Right hindlimb (tissue), 1 donor: ENCODE measurements at regions not wholly inside any gene's neighbourhood (a gene's known extent, or its start where the extent isn't known, plus 50 kb on each side); places are given as distances from the start of the nearest gene placed in this dataset.
"Not testable (repeated sequence)": the region's sequence is repeated elsewhere in the genome, so short reads cannot be mapped to it uniquely, and the experiment has no call there.

ENCODE experiments used
- DNase-seq: peaks from one replicate; pipeline ENCODE4 v3.0.0-alpha.2; 2018

DNA sequence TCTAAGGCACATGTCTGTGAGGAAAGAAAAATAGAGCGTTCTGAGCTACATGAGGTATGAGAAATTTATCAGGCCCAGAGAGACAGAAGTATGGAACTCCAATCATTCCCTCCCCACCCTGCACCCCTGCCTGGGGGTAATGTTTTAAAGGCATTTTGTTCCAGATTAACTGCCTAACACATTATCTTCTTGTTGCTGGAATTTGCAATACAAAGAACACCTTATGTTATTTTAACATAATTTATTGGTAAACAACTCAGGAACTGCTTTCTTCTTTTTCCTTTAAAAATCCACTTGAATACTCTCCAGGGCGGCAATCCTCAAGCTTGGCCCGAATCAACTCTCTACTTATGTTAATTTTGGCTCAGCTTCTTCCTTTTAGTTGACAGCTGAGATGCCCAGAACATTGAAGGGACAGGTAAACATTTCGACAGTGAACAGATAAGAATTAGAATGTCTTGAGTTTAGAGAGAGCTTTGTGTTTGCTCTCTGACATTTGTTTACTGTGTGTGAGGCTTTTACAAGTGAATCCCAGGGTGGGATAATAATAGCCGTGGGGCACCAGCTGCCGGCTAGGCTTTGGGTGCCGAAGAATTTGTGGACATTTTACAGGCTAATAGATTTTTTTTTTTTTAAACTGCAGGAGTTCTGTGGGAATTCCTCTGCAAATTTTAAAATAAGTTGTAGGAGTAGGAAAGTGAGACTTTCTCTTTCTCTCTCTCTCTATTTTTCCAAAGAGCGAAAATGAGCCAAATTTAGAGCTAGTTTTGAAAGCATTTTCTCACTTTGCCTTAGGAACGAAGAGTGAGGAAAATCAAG is 96.4 kb upstream of the TAF11L2 start:
- no peak for DNase-seq

DNA sequence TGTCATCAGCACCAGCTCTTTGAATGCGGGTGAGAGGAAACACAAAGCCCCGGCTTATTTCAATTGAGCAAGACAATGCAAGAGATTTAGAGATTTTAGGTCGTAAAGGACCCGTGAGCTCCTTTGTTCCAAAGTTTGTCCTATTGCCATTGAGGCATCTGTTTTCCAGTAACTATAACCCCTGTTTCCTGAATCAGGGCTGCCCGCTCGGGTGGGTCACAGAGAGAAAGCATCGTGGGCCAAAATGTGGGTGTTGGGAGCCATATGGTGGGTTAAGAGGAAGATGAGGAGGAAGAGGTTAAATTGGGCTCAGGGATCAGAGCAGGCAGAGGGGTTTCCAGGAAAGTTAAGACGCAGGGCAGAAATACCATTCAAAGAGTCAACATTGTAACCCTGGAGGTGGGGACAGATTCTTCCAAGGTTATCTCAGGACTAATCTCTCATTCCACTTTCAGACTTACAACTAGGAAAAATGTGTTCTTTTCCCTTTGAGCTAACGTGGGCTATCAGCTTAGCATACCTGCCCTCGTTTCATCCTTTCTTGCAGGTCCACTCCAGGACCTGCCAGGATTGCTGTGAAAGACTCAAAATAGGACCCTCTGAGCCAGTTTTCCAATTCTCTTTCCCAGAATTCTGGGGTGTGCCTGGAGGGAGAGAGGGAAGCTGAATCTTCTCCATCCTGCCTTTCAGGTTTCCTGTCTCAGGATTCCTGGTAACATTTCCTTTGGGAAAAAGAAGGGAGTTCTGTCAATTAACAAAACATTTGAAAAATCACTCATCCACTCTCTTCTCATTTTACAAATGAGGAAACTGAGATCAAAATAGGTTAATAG is 95.5 kb upstream of the TAF11L2 start:
- no peak for DNase-seq

GRCh38 chr5:17403695-17404490 is 94.1 kb upstream of the TAF11L2 start:
- DNase-seq = no peak

- no peak for DNase-seq
Measured at GRCh38 chr5:17405976-17406375, 92.1 kb upstream of the TAF11L2 start.

- no peak for DNase-seq
Measured at GRCh38 chr5:17406423-17406838, 91.6 kb upstream of the TAF11L2 start.

GRCh38 chr5:17411436-17412402 is 86.3 kb upstream of the TAF11L2 start:
- DNase-seq = no peak

DNA sequence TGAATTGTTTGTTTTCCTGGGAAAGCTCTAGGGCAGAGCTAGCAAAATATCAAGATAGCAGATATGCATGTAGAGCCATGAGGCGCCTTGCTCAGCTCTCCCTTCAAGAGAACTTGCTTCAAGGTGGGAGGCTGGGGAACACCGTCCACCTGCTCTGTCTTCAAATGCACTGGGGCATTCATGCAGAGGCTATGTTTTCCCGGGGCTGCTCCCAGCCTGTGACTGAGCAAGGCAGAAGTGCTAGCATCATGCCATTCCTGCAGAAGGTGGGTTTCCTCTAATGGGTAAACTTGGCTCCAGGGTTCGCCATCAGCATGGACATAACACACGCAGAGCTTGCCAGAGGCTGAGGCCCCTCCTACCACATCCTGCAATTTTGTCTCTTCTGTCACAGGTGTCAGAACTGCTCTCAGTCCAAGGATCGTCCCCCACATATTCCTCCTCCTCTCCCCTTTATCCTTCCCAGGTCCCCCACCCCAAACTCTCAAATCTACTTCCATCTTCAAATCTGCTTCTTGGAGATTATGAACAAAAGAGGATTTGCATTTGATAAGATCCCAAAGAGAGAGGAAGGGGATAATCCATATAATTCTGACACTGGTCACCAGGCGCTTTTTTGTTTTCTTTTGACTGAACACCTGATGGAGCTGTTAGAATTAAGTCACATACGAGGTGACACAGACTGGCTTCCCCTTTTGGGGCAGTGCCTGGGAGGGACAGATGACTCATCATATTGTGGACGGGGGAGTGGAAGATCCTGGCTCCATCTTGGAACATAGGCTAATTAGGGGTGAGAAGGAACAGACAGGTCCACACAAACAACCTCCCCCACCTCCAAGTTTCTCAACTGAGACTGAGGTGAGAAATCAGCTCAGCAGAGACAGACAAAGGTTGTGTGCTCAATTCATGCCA is 85.0 kb upstream of the TAF11L2 start:
- no peak for DNase-seq

DNA sequence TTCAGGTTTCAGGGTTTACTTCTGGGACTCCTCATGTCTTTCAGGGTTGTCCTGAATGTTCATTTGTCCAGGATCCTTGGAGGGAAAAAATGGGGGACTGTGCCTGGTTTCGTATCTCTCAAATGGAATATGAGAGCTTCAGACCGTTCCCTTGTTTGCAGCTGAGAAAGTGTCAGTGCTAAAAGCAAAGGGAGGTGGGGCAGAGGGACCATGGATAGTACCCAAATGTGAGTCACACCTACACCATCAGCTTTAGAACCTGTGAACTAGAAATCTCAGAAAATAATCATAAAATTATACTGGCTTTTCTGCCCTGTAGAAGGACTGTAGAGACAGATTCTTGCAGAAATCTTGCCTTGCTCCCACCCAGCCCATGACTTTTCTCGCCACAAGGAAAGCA is 84.3 kb upstream of the TAF11L2 start:
- no peak for DNase-seq

DNA sequence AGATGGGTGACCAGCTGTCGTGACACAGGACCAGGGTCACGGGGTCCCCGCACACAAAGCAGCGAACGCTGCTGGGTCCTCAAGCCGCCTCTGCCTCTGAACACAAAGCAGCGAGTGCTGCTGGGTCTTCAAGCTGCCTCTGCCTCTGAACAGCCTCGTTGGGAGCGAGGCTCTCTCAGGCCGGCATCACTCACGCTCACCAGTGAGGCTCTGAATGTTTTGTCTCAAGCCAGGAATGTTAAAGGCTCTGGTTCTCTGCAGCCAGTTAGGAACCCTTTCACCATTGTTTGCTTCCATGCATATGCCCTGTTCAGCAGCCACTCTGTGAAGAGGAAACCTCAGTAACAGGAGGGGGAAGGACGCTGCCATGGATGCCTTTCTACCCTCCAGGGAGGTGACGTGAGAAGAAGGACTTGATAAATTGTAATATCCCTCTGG is 82.7 kb upstream of the TAF11L2 start:
- DNase-seq = no peak

DNA sequence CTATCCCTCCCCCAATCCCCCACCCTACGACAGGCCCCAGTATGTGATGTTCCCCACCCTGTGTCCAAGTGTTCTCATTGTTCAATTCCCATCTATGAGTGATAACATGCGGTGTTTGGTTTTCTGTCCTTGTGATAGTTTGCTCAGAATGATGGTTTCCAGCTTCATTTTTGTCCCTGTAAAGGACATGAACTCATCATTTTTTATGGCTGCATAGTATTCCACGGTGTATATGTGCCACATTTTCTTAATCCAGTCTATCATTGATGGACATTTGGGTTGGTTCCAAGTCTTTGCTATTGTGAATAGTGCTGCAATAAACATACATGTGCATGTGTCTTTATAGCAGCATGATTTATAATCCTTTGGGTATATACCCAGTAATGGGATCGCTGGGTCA is 81.7 kb upstream of the TAF11L2 start:
- DNase-seq = not testable (repeated sequence)

DNA sequence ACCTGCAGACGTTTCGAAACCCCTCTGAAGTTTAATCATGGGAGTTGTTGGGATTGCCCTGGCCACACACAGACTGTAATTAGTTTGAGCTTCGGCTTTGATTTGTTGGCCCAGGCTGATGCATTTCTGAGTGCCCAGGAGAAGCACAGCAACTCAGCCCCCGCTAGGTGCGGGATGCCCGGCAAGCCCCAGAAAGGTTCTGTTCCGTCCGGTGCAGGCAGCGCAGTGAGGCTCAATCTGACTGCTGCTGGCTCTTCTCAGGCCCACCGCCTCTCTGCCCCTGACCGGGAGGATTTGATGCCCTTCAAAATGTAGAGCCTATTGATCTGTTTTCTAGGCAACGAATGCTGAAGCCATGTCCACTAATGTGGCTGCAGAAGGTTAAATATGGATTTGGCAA is 73.4 kb upstream of the TAF11L2 start:
- no peak for DNase-seq

- no peak for DNase-seq
Measured at GRCh38 chr5:17425385-17426070, 72.5 kb upstream of the TAF11L2 start.

- no peak for DNase-seq
Measured at GRCh38 chr5:17426104-17426749, 71.8 kb upstream of the TAF11L2 start.

- no peak for DNase-seq
Measured at GRCh38 chr5:17428176-17428800, 69.7 kb upstream of the TAF11L2 start.

- DNase-seq = no peak
Measured at GRCh38 chr5:17429353-17429752, 68.7 kb upstream of the TAF11L2 start.

GRCh38 chr5:17430241-17430640 is 67.8 kb upstream of the TAF11L2 start:
- no peak for DNase-seq

- no peak for DNase-seq
Measured at GRCh38 chr5:17431272-17432050, 66.6 kb upstream of the TAF11L2 start.

DNA sequence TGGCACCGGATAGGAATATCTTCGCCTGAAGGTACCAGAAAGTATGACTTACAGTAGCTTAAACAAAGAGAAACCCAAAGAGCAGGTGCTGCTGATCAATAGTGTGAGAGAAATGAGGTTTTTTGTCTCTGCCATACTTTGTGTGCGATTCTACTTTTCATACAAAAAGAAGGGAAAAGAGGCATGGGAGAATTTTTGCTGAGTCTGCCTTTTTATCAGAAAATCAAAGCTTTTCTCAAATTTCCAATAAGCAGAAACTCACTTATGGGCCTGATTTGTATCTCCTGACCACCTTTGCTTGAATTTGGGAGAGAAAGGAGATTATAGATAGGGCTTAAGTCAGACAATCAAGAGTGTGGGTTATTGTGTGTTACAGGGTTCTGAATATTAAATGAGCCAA is 65.5 kb upstream of the TAF11L2 start:
- no peak for DNase-seq
